Fibroblast of skin of right quadriceps (primary cell): ENCODE measurements at regions not wholly inside any gene's neighbourhood (a gene's known extent, or its start where the extent isn't known, plus 50 kb on each side); places are given as distances from the start of the nearest gene placed in this dataset.
"Not testable (repeated sequence)": the region's sequence is repeated elsewhere in the genome, so short reads cannot be mapped to it uniquely, and the experiment has no call there.

Experiments used
- DNase-seq: peaks from one replicate; pipeline ENCODE4 v3.0.0-alpha.2; 2013

DNA sequence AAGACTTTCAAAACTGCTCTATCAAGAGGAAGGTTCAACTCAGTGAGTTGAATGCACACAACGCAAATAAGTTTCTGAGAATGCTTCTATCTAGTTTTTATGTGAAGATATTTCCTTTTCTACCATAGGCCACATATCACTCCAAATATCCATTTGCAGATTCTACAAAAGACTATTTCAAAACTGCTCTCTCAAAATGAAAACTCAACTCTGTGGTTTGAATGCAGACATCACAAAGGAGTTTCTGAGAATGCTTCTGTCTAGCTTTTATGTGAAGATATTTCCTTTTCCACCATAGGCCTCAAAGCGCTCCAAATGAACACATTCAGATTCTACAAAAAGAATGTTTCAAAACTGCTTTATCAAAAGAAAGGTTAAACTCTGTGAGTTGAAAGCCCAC is 1093.1 kb upstream of the DEFB115 start:
- not testable (repeated sequence) for DNase-seq

DNA sequence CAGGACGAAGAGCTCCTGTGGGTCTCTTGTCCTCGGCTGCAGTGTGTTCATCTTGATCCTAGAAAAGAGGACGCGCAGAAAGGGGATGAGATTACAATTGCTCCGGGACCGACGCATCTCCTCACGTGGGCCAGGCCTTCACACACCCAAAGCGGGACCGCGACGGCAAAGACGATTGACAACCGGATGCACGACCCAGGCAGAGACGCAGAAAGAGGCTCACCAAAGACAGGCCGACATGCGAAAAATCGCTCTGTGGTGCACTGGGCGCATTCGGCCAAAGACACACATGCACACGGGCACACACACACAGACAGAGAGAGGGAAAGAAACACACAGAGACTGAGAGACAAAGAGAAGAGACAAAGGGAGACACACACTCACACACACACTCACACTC is 1089.9 kb upstream of the DEFB115 start:
- DNase-seq: no peak

GRCh38 chr20:30168025-30168799 is 1089.3 kb upstream of the DEFB115 start:
- DNase-seq: no peak

GRCh38 chr20:30168800-30169138 is 1088.7 kb upstream of the DEFB115 start:
- no peak for DNase-seq

- DNase-seq: no peak
Observed at GRCh38 chr20:30175681-30176080, 1081.8 kb upstream of the DEFB115 start.

DNA sequence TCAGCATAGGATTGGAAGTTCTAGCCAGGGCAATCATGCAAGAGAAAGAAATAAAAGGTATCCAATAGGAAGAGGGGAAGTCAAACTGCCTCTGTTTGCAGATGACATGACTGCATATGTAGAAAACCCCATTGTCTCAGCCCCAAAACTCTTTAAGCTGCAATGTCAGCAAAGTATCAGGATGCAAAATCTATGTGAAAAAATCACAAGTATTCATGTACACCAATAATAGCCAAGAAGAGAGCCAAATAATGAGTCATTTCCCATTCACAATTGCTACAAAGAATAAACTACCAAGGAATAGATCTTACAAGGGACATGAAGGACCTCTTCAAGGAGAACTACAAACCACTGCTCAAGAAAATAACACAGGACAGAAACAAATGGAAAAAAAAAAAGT is 1074.3 kb upstream of the DEFB115 start:
- DNase-seq: not testable (repeated sequence)

DNA sequence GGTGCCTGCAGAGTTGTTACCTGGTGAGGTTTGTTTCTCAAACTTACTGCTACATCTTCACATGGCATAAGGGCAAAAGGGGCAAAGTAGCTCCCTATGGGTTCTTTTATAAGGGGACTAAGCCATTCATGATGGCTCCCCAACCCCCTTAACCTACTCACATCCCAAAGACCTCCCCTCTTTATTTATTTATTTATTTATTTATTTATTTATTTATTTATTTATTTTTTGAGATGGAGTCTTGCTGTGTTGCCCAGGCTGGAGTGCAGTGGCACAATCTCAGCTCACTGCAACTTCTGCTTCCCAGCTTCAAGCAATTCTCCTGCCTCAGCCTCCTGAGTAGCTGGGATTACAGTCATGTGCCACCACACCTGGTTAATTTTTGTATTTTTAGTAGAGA is 1065.7 kb upstream of the DEFB115 start:
- DNase-seq: not testable (repeated sequence)

GRCh38 chr20:30234477-30234876 is 1023.0 kb upstream of the DEFB115 start:
- not testable (repeated sequence) for DNase-seq

DNA sequence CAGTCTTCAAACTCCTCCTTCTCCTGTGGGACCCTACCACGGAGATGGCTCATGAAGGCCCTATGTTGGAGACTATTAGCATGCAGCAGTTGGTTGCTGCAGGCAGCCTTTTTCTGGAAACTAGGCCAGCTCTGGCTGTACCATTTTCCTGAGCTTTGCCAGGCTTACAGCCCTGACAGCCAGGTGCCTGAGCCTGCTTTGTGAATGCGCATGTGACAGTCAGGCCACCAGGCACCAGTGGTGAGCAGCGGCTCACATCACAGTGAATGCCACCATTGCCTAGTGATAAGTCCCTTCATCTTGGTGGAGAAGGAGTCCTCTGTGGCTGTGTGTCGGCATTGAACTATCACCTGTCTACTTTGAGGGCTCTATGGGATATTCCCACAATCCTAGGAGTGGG is 982.4 kb upstream of the DEFB115 start:
- DNase-seq: not testable (repeated sequence)

GRCh38 chr20:30281584-30282197 is 975.8 kb upstream of the DEFB115 start:
- DNase-seq: no peak

GRCh38 chr20:30283476-30284280 is 973.8 kb upstream of the DEFB115 start:
- peak; percentile 65 for DNase-seq

DNA sequence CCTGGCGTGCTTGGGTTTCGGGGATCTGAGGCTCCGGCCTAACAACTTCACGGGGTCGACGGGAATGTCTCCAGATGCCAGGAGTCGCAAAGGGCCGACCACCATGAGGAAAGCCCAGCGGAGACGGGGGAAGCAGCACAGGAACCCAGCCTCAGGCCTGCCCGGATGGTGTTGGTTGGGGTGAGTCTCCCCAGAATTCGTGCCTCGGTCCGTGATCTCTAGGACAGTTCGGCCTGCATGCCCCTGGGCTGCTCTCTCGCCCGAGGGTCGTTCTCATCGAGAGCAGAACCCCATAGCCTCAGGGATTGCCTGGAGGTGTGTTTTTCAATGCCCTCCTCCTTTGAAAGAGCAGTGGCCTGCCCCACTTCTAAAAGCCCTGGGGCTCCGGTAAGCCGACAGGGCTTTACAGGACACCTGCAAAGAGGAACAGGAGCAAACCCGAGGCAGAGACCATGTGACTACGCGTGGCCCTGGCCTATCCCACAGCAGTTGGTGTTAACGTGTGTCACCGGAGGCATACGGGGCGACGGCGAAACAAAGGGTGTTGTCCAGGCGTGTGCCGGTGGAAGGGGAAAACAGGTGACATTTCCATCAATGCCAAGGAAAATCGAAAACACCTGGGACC is 973.1 kb upstream of the DEFB115 start:
- DNase-seq: no peak

- DNase-seq: no peak
Observed at GRCh38 chr20:30285677-30286076, 971.8 kb upstream of the DEFB115 start.

GRCh38 chr20:30286157-30286556 is 971.3 kb upstream of the DEFB115 start:
- no peak for DNase-seq

DNA sequence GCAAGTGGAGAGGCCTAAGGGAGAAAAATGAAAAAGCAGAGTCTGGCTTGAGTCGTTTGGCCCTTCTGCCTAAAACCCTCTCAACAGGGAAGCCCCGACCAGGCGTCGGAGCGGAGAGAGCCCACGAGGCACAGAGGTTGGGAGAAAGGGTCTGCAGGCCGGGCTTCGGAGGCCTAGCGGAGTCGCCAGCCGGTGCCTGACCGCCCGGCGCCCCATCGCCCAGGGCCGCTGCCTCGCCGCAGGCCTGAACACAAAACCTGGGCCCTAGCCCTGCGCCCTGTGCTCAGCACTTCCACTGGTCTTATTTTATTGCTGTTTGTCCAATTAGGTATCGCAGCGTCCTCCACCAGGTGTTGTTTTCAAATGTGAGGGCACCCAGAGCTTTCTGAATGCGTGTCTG is 970.0 kb upstream of the DEFB115 start:
- DNase-seq: not testable (repeated sequence)

DNA sequence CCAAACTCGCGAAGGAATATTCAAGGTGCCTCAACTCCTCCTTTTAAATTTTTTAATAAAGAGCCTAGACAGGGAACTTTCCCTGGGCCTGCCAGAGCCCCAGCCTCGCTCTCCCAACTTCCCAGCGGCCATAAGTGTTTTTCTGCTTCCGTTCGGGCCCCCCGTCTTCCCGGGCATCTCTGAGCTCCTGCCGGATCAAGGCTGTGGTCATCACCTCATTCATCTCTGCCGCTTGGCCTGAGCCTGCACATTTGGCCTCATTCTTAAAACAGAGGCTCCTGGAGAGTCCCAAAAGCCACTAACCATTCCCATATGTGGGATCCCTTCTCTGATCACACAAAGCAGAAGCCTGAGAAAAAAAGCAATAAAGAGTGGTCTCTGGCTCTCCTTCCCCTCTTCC is 969.1 kb upstream of the DEFB115 start:
- DNase-seq: peak; percentile 5

- DNase-seq: peak; percentile 2
Observed at GRCh38 chr20:30289049-30289448, 968.4 kb upstream of the DEFB115 start.

GRCh38 chr20:30289711-30290141 is 967.7 kb upstream of the DEFB115 start:
- peak; percentile 7 for DNase-seq

DNA sequence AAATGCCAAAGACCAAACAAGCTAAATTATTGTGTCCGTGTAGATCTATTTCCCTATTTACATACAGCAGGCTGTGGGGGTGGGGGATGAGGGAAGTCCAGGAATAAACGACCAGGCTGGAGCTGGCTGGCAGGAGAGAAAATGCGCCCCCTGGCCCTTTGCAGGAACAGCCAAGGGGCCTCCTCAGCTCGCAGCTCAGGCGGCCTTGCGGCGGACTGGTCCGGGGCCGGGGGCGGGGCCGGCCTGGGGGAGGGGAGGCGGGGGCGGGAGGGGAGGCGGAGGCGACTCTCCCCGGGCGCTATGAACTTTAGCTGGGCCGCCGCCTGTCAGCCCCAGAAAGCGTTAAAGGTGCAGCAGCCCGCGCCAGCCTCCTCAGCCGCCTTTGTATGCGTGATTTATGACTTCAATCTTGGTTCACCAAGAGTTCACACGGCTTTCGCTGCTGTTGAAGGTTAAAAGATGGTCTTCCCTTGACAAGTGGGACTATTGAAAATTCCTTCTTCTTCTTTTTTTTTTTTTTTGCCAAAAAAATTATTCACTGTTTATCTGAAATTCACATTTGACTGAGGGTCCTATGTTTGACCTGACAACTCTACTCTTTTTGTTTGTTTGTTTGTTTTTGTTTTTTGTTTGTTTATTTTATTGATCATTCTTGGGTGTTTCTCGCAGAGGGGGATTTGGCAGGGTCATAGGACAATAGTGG is 967.0 kb upstream of the DEFB115 start:
- DNase-seq: peak; percentile 21

GRCh38 chr20:30291064-30291379 is 966.4 kb upstream of the DEFB115 start:
- not testable (repeated sequence) for DNase-seq

GRCh38 chr20:30291686-30292085 is 965.8 kb upstream of the DEFB115 start:
- not testable (repeated sequence) for DNase-seq

DNA sequence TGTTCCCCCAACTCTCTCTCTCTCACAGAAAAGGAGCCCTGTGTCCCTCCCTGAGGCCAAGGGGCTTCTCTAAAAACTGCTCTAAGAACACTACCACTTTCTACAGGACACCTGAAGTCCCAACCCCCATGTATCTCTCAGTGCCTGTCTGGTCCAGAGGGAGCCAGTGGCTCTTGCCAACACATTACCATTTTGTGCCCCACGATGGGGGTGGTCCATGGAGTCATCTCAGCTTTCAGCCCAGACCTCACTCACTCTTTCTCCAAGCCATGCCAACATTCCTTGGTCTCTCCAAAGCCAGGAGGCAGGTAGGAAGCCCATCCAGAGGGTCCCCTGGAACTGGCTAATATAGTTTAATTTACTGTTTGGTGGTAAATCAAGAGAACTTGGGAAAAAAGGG is 962.1 kb upstream of the DEFB115 start:
- not testable (repeated sequence) for DNase-seq

DNA sequence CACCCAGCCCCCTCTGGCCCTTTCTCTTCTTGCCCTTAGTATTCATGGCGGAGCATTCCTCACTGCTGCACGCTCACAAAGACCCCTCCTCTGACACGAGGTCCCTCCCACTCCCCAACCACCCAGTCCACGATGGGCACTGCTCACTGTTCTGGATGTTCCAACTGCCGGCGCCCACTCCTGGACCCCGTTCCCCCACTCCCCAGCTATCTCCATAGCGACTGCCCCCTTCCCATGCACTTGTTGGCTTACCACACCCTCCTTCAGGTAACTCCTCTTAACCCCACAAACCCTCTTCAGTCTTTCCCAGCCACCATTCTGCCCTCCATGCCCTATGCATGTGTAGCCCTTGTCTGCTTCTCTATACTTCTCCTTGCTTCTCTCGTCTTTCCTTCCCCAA is 961.5 kb upstream of the DEFB115 start:
- DNase-seq: not testable (repeated sequence)
